ENCODE measurements at regions not wholly inside any gene's neighbourhood (a gene's known extent, or its start where the extent isn't known, plus 50 kb on each side); places are given as distances from the start of the nearest gene placed in this dataset.

DNA sequence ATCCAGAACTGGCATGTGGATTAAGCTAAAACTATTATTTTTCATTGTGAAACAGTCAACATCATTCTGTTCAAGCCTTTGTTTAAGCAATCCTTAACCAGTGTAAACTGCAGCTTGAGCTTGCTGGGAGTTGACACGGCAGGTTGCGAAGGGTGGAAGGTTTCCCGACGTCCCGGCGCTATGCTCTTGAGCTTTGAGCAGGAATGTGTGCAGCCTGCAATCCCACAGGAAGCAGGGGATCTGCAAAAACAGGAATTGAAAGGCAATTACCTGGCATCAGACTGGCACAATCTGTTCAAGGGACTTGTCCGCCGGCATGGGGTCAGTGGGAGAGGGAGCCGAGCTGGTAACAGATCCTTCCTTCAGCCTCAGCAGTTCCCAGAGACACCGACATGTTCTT is 586.7 kb upstream of the SGCG start:
- Histone ChIP-seq H3K4me2 (ENCODE audit: insufficient read depth in 1 of 2, low read depth in 2 of 2, low read length in 2 of 2) (no peak overlapping the region), H3K4ac (replicated peaks; ENCODE audit: insufficient read length, low read depth, low read length) (no peak overlapping the region), H3K56ac (replicated peaks; ENCODE audit: insufficient read length, low read depth, low read length) (no peak overlapping the region), H3K9me3 (ENCODE audit: insufficient read depth in 2 of 2, low read depth in 1 of 2, low read length in 1 of 2) (no peaks in the 10 kb centered on the region), H3K36me3 (ENCODE audit: control insufficient read depth in 2 of 4, insufficient read depth in 4 of 4, low read length in 3 of 4) (no peaks in the 10 kb centered on the region), H3K4me1 (replicated peaks in 1 of 4; ENCODE audit: control insufficient read depth in 3 of 4, insufficient read depth in 4 of 4, low read length in 3 of 4) (no peaks in the 10 kb centered on the region), H2BK15ac (ENCODE audit: low read length) (no peak overlapping the region), H3K23ac (ENCODE audit: insufficient read length) (no peak overlapping the region), H3K4me3 (ENCODE audit: extremely low read depth in 1 of 4, insufficient read depth in 2 of 4, low read depth in 3 of 4, low read length in 4 of 4) (no peak overlapping the region), H2BK120ac (replicated peaks; ENCODE audit: low read depth, low read length) (no peak overlapping the region), H3K27me3 (replicated peaks in 1 of 4; ENCODE audit: control insufficient read depth in 3 of 4, extremely low read depth in 1 of 4, insufficient read depth in 3 of 4, low read length in 3 of 4) (no peaks in the 10 kb centered on the region; a peak in 1 of 7 replicates), H4K5ac (ENCODE audit: insufficient read length, low read depth, low read length) (no peak overlapping the region), H2BK5ac (ENCODE audit: low read depth, low read length) (no peak overlapping the region), H2AFZ (ENCODE audit: low read length) (no peak overlapping the region), H3K27ac (ENCODE audit: low read depth, low read length) (no peak overlapping the region), H3K23me2 (ENCODE audit: low read depth, low read length) (no peaks in the 10 kb centered on the region), H2AK5ac (ENCODE audit: low read depth, low read length) (no peak overlapping the region), H4K20me1 (replicated peaks in 1 of 2; ENCODE audit: control insufficient read depth in 1 of 2, insufficient read depth in 2 of 2, low read length in 2 of 2) (no peaks in the 10 kb centered on the region), H2BK12ac (ENCODE audit: low read depth, low read length) (no peak overlapping the region), H3K79me1 (ENCODE audit: low read depth, low read length) (no peaks in the 10 kb centered on the region), H4K8ac (ENCODE audit: extremely low read depth, insufficient read depth, low read length) (no peak overlapping the region), H4K91ac (replicated peaks; ENCODE audit: insufficient read length, low read length) (no peak overlapping the region), H2BK20ac (ENCODE audit: low read length) (no peak overlapping the region), H3K14ac (ENCODE audit: insufficient read length) (no peak overlapping the region), H3K9ac (replicated peaks in 1 of 4; ENCODE audit: extremely low read depth in 1 of 4, low read depth in 3 of 4, low read length in 3 of 4) (no peak overlapping the region), H3K79me2 (ENCODE audit: control insufficient read depth in 1 of 2, insufficient read depth in 2 of 2, low read length in 2 of 2) (no peaks in the 10 kb centered on the region), H3K18ac (ENCODE audit: extremely low read depth, low read length) (no peak overlapping the region)
- 90% methylated on average over 10 of the region's 10 CpGs; no CpG with 5 or more reads in 1 of the 2 experiments for WGBS, 2 experiments (ENCODE audit: extremely low coverage in 1 of 2, insufficient coverage in 1 of 2, insufficient read length in 1 of 2, insufficient replicate concordance in 2 of 2, low coverage in 1 of 2, low lambda C conversion rate in 2 of 2, missing lambda C conversion rate in 1 of 2)
- ChIA-PET CTCF (ENCODE audit: partially characterized antibody) (interaction anchor here (0.5 to 1.3 kb wide), 2 partner anchors 9 to 160 kb away, joined by 3 to 6 read pairs; no protein-coding TSS in a partner anchor), POLR2A (ENCODE audit: partially characterized antibody) (no interaction called here)
- DNase-seq (ENCODE audit: low read depth in 1 of 2, low spot score in 2 of 2) (no peak), FAIRE-seq (no peak)
- no peak for TF ChIP-seq CHD1 (IDR thresholded peaks at IDR 0.05; ENCODE audit: low read depth, low read length)
